GM12875 (cell line): ENCODE measurements at regions not wholly inside any gene's neighbourhood (a gene's known extent, or its start where the extent isn't known, plus 50 kb on each side); places are given as distances from the start of the nearest gene placed in this dataset.
"Not testable (repeated sequence)": the region's sequence is repeated elsewhere in the genome, so short reads cannot be mapped to it uniquely, and the experiment has no call there.

Experiments used
- H3K4me3 ChIP-seq: one replicate; pipeline ENCODE4 v1.5.1; 2011; ENCODE audit warnings: low read depth, low read length, control low read depth
- CTCF ChIP-seq: IDR thresholded peaks from 2 replicates; pipeline ENCODE4 v1.5.1; 2011; ENCODE audit warnings: low read depth, mild to moderate bottlenecking, control low read depth, inconsistent platforms, low read length, moderate library complexity, borderline replicate concordance; ENCODE audit not compliant: insufficient read depth

- TF ChIP-seq CTCF = no peak
- H3K4me3 ChIP-seq = no peak overlapping the region
Observed at GRCh38 chr11:41713030-41713429, 253.6 kb upstream of the LRRC4C start.

- no peak for TF ChIP-seq CTCF
- H3K4me3 ChIP-seq = no peak overlapping the region
Observed at GRCh38 chr11:41714101-41714500, 254.6 kb upstream of the LRRC4C start.

- H3K4me3 ChIP-seq = no peak overlapping the region
- no peak for TF ChIP-seq CTCF
Observed at GRCh38 chr11:41716862-41717261, 257.4 kb upstream of the LRRC4C start.

- H3K4me3 ChIP-seq = no peak overlapping the region
- TF ChIP-seq CTCF = no peak
Observed at GRCh38 chr11:41720761-41721160, 261.3 kb upstream of the LRRC4C start.

- H3K4me3 ChIP-seq = not testable (repeated sequence)
Observed at GRCh38 chr11:41728161-41728560, 268.7 kb upstream of the LRRC4C start.

- TF ChIP-seq CTCF = no peak
- no peak overlapping the region for H3K4me3 ChIP-seq
Observed at GRCh38 chr11:41775296-41775695, 315.8 kb upstream of the LRRC4C start.

- H3K4me3 ChIP-seq = no peak overlapping the region
- TF ChIP-seq CTCF = no peak
Observed at GRCh38 chr11:41779401-41779960, 320.0 kb upstream of the LRRC4C start.

- H3K4me3 ChIP-seq = no peak overlapping the region
- no peak for TF ChIP-seq CTCF
Observed at GRCh38 chr11:41781441-41781840, 322.0 kb upstream of the LRRC4C start.
